Breast epithelium (tissue), 4 donors: ENCODE measurements at regions not wholly inside any gene's neighbourhood (a gene's known extent, or its start where the extent isn't known, plus 50 kb on each side); places are given as distances from the start of the nearest gene placed in this dataset.
"Not testable (repeated sequence)": the region's sequence is repeated elsewhere in the genome, so short reads cannot be mapped to it uniquely, and the experiment has no call there.

ENCODE experiments used
- DNase-seq, 2 donors: peaks; one replicate each; pipeline ENCODE4 v3.0.0-alpha.2; 2019; ENCODE audit warnings: low spot score in 2 of 2
- H3K27ac ChIP-seq, 2 donors: fragments of 200-600 bp; sonication (generic) in 1 of 2; one replicate each; pipeline ENCODE4 v1.5.1; 2016 to 2019; ENCODE audit warnings: mild to moderate bottlenecking in 1 of 2
- H3K27me3 ChIP-seq, 2 donors: fragments of 200-600 bp; sonication (generic) in 1 of 2; one replicate each; pipeline versions ENCODE4 v1.5.1 to v1.6.0; 2017 to 2019; ENCODE audit warnings: control low read depth in 1 of 2, mild to moderate bottlenecking in 1 of 2
- H3K36me3 ChIP-seq: fragments of 200-600 bp; one replicate; pipeline ENCODE4 v1.5.1; 2019
- H3K4me1 ChIP-seq, 2 donors: fragments of 200-600 bp; sonication (generic); one replicate each; pipeline ENCODE4 v1.5.1; 2016 to 2019; ENCODE audit warnings: control low read depth in 1 of 2
- H3K4me3 ChIP-seq, 3 donors: fragments of 200-600 bp; sonication (generic); 1 replicate in 2 of 3; 2 replicates in 1 of 3; pipeline ENCODE4 v1.5.1; 2016 to 2019; ENCODE audit warnings: mild to moderate bottlenecking in 3 of 3, moderate library complexity in 2 of 3
- H3K9me3 ChIP-seq, 2 donors: fragments of 200-600 bp; sonication (generic) in 1 of 2; one replicate each; pipeline ENCODE4 v1.5.1; 2016 to 2019; ENCODE audit warnings: control low read depth in 1 of 2
- POLR2A ChIP-seq: fragments of 450-650 bp; IDR thresholded peaks from one replicate; pipeline ENCODE4 v1.6.1; 2016; ENCODE audit warnings: antibody characterized with exemption, mild to moderate bottlenecking, moderate library complexity
- POLR2AphosphoS5 ChIP-seq, 3 donors: sonication (generic); formaldehyde crosslinking; IDR thresholded peaks; one replicate each; pipeline ENCODE4 v1.6.1; 2017; ENCODE audit warnings: antibody characterized with exemption in 3 of 3
- intact Hi-C: fragments of 100-400 bp; cut with DNase I; formaldehyde crosslinking; loops from one replicate; pipeline ENCODE4 v1.15.1; 2023; ENCODE audit warnings: low total_unique reads
- TF ChIP-seq, protein P1 (sequence below), 3 donors: fragments of 450-650 bp; IDR thresholded peaks; one replicate each; pipeline ENCODE4 v1.5.1; 2016 to 2017; ENCODE audit warnings: antibody characterized with exemption in 3 of 3, mild to moderate bottlenecking in 3 of 3, moderate library complexity in 3 of 3

DNA sequence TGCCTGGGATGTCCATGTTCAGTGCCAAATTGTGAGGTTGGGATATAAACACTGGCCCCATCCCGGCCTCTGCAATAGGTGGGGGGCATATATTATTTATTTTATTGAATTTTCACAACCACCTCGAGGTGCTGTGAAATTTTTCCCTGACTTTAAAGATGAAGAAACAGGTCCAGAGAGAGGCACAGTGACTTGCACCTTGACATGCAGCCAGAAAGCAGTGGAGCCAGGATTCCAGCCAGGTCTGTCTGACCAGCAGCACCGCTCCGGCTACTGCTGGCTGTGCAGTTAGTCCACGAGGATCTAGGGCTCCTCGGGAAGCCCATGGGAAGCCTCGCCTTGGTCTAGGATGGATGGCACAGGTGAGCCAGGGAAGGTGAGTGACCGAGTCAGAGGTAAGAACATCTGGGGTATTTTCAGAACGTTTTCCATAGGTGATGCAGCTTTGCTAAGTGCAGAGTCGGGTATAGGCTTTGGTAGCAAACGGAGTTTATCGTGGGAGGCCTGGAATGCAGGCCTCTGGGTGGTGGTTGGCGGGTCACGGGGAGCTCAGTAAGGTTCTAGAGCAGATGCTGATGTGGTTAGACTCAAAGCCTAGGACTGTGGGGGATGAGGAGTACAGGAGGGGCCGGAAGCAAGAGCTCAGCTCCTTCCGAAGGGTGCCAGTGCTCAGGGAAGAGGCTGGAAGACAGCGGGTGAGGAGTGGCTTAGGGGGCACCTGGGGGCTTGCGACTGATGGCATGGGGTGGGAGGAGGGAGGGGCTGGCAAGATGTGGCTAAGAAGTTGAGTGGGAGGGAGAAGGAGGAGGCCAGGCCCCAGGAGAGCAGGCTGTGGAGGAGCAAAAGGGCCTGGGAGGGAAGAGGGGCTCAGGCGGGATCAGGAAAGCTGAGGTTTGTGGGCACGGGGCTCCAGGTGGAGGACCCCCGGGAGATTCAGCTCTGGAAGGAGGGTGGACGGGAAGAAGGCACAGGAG, 107.7 kb upstream of the LRPAP1 start:
- no peak overlapping the region for H3K27ac ChIP-seq
- H3K36me3 ChIP-seq = no peaks in the 10 kb centered on the region
- H3K4me1 ChIP-seq = no peaks in the 10 kb centered on the region
- no peaks in the 10 kb centered on the region for H3K9me3 ChIP-seq
- TF ChIP-seq, protein P1, sequence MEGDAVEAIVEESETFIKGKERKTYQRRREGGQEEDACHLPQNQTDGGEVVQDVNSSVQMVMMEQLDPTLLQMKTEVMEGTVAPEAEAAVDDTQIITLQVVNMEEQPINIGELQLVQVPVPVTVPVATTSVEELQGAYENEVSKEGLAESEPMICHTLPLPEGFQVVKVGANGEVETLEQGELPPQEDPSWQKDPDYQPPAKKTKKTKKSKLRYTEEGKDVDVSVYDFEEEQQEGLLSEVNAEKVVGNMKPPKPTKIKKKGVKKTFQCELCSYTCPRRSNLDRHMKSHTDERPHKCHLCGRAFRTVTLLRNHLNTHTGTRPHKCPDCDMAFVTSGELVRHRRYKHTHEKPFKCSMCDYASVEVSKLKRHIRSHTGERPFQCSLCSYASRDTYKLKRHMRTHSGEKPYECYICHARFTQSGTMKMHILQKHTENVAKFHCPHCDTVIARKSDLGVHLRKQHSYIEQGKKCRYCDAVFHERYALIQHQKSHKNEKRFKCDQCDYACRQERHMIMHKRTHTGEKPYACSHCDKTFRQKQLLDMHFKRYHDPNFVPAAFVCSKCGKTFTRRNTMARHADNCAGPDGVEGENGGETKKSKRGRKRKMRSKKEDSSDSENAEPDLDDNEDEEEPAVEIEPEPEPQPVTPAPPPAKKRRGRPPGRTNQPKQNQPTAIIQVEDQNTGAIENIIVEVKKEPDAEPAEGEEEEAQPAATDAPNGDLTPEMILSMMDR (IDR thresholded peaks at IDR 0.05) = no peak
- TF ChIP-seq POLR2AphosphoS5 (IDR thresholded peaks at IDR 0.05) (no peak), POLR2A (no peak)
- H3K27me3 ChIP-seq = peaks cover 0 to 15% of the 10 kb centered on the region in 2 donors
- intact Hi-C loops = no loop called here
- no peak for DNase-seq
- H3K4me3 ChIP-seq = no peak overlapping the region

DNA sequence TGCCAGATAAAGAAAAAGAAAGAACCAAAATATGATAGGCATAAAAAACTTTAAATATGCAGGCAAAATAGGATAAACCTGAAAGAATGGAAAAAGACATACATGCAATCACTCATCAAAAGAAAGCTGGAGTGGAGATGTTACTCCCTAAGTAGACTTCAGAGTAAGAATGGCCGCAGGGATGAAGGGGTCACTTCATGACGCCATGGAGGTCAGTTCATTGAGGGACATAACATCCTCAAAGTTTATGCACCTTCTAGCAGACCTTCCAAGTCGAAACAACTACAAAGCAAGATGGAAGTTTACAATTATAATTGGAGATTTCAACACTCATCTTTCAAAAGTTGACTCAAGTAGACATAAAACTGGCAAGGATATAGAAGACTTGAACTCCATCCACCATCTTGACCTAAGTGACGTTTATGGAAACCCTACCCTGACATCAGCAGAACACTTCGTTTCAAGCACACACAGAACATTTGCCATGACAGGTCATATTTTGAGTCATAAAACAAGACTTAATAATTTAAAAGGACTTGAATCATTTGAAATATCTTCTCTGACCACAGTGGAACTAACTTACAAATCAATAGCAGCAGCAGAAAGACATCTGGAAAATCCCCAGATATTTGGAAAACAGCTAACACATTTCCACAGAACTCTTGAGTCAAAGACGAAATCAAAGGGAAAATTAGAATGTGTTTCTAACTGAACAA, 106.0 kb upstream of the LRPAP1 start:
- no peaks in the 10 kb centered on the region for H3K36me3 ChIP-seq
- H3K27me3 ChIP-seq = no peaks in the 10 kb centered on the region
- H3K9me3 ChIP-seq = no peaks in the 10 kb centered on the region
- no peak for TF ChIP-seq POLR2A
- TF ChIP-seq, protein P1 (IDR thresholded peaks at IDR 0.05) = no peak
- no peak for TF ChIP-seq POLR2AphosphoS5 (IDR thresholded peaks at IDR 0.05)
- intact Hi-C loops = no loop called here
- no peak for DNase-seq
- H3K27ac ChIP-seq = no peak overlapping the region
- no peak overlapping the region for H3K4me3 ChIP-seq
- H3K4me1 ChIP-seq = no peaks in the 10 kb centered on the region

DNA sequence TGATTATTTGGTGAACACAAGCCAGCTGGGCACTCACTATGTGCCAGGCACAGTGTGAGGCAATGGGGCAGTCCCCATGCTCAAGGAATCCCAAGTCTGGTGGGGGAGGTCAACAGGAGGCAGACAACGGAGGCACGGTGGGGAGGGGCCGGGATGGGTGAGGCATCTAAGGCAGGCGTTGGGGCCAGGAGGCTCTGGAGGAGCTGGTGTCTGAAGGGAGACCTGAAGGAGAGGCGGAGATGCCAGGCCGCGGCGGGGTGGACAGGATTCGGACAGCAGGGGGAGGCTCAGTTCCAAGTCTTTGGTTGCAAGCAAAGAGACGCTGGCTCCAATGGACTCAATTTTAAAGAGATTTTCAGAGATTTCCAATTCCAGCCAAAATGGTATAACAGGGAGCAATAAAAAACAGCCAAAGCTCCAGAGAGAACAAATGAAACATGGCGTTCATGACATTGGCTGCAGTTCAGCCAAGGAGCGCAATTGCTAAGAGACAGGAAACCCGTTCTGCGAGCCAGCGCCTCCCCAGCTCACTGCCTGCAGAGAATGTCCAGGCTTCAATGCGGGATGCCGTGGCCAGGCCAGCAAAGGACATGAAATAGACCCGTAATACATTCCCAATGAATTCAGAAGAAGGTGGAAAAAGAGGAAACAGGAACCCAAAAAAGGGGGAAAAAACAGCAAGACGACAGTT, 105.2 kb upstream of the LRPAP1 start:
- Histone ChIP-seq H3K4me3 (no peak overlapping the region), H3K9me3 (no peaks in the 10 kb centered on the region)
- no peak for DNase-seq

DNA sequence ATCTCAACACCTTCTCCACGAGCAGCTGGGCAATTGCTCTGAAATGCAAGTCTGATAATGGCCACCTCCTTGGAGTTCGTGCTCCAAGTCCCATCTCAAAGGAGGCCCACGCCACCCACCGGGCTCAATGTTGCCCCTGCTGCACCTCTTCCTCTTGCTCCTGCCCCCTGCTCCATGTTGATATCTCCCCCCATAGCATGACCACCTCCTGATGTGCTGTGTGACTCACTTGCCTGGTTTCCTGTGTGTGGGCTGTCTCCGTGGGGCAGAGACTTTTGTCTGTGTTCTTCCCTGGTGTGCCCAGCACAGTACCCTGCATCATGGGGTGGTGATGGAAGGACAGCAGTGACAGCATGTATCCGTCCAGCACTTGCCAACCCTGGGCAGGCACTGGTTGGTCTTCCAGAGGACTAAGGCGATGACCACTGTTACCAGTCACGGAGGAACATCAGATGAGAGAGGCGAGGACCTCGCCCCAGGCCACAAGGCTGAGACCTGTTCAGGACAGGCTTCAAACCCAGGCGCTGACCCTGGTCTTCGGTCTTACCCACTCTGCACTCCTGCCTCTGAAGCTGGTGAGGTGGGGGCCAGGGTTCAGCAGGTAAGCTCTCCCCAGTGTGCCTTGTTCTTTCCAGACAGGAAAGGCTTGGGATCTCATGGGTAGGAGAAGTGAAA, 104.6 kb upstream of the LRPAP1 start:
- no peaks in the 10 kb centered on the region for H3K9me3 ChIP-seq
- no peaks in the 10 kb centered on the region for H3K27me3 ChIP-seq
- DNase-seq = no peak
- H3K4me3 ChIP-seq = no peak overlapping the region
- TF ChIP-seq, protein P1 (IDR thresholded peaks at IDR 0.05) = no peak
- TF ChIP-seq POLR2A = no peak
- no peak for TF ChIP-seq POLR2AphosphoS5 (IDR thresholded peaks at IDR 0.05)
- intact Hi-C loops = no loop called here
- H3K36me3 ChIP-seq = no peaks in the 10 kb centered on the region
- H3K4me1 ChIP-seq = no peaks in the 10 kb centered on the region
- no peak overlapping the region for H3K27ac ChIP-seq

More for the DNA sequence above, 105.2 kb upstream of the LRPAP1 start:
- H3K27me3 ChIP-seq = no peaks in the 10 kb centered on the region
- intact Hi-C loops = no loop called here
- no peaks in the 10 kb centered on the region for H3K4me1 ChIP-seq
- no peak for TF ChIP-seq POLR2AphosphoS5 (IDR thresholded peaks at IDR 0.05)
- no peak for TF ChIP-seq POLR2A
- TF ChIP-seq, protein P1 (IDR thresholded peaks at IDR 0.05) = no peak
- H3K27ac ChIP-seq = no peak overlapping the region
- no peaks in the 10 kb centered on the region for H3K36me3 ChIP-seq

DNA sequence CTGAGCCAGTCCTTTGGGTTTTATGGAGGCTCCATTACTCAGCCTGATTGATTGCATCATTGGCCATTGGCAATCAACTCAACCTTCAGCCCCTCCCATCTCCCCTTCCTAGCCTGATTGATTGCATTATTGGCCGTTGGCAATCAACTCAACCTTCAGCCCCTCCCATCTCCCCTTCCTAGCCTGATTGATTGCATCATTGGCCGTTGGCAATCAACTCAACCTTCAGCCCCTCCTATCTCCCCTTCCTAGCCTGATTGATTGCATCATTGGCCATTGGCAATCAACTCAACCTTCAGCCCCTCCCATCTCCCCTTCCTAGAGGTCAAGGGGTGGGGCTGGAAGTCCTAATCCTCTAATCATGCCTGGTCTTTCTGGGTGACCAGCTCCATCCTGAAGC, 103.8 kb upstream of the LRPAP1 start:
- H3K27me3 ChIP-seq, H3K9me3 ChIP-seq, DNase-seq, intact Hi-C loops, H3K27ac ChIP-seq, H3K4me1 ChIP-seq, H3K36me3 ChIP-seq, H3K4me3 ChIP-seq: not testable (repeated sequence)
